GM12878 (cell line): ENCODE measurements at regions not wholly inside any gene's neighbourhood (a gene's known extent, or its start where the extent isn't known, plus 50 kb on each side); places are given as distances from the start of the nearest gene placed in this dataset.

Source experiments
- ATAC-seq: fragments of 200-7000 bp; cut with Tn5 transposase; 3 replicates; pipeline ENCODE4 v1.9.1; 2020; ENCODE audit warnings: mild to moderate bottlenecking, moderate library complexity
- BruUV-seq: library from RNA; stranded (reverse); fragments of 400-500 nt; replicated peaks from 2 replicates; lab custom pipeline; 2021; lab: Mats Ljungman, UMichigan
- CTCF ChIA-PET: fragments of 300-600 bp; sonication (Branson Sonifier 250); formaldehyde crosslinking; extraction: SDS; loops from one replicate; lab custom pipeline; 2021; ENCODE audit warnings: inconsistent platforms; lab: Yijun Ruan, JAX
- POLR2A ChIA-PET: fragments of 350-600 bp; formaldehyde crosslinking; extraction: SDS; loops from one replicate; lab custom pipeline; 2021; ENCODE audit warnings: inconsistent platforms; lab: Charles Lee
- RAD21 ChIA-PET: fragments of 300-600 bp; sonication (Branson Sonifier 250); formaldehyde crosslinking; loops from one replicate; lab custom pipeline; 2023; ENCODE audit warnings: antibody characterized with exemption; ENCODE audit not compliant: unreplicated experiment; lab: Charles Lee
- SMC1A ChIA-PET: fragments of 300-600 bp; sonication (Branson Sonifier 250); formaldehyde crosslinking; loops from one replicate; lab custom pipeline; 2023; ENCODE audit not compliant: unreplicated experiment, uncharacterized antibody; lab: Charles Lee
- DNase-seq: peaks from one replicate; pipeline ENCODE4 v3.0.0-alpha.2; 2011; ENCODE audit warnings: low read depth, low spot score
- FAIRE-seq: peaks from 3 replicates; lab custom pipeline; 2011; peaks lifted over from hg19 to GRCh38; lab: Jason Lieb, UNC
- H2AFZ ChIP-seq: 2 replicates; pipeline ENCODE4 v1.6.0; 2011; ENCODE audit warnings: low read depth, low read length, control low read depth; ENCODE audit not compliant: control insufficient read depth
- H3K27ac ChIP-seq: 2 replicates; pipeline ENCODE4 v1.5.1; 2011; ENCODE audit warnings: control low read depth; ENCODE audit not compliant: control insufficient read depth, insufficient read depth
- H3K27me3 ChIP-seq, 2 experiments: replicated peaks in 1 of 2; 2 replicates each; pipeline versions ENCODE4 v1.6.0 to v1.6.1; 2011; ENCODE audit warnings: low read length in 1 of 2; ENCODE audit not compliant: control insufficient read depth in 2 of 2, insufficient read depth in 2 of 2
- H3K36me3 ChIP-seq, 2 experiments: 2 replicates each; pipeline ENCODE4 v1.5.1; 2011; ENCODE audit warnings: low read length in 1 of 2; ENCODE audit not compliant: control insufficient read depth in 2 of 2, insufficient read depth in 2 of 2
- H3K4me1 ChIP-seq: 2 replicates; pipeline ENCODE4 v1.6.1; 2011; ENCODE audit warnings: mild to moderate bottlenecking, low read length, moderate library complexity, mixed read lengths; ENCODE audit not compliant: control insufficient read depth, insufficient read depth
- H3K4me2 ChIP-seq: 2 replicates; pipeline ENCODE4 v1.6.0; 2011; ENCODE audit warnings: control low read depth; ENCODE audit not compliant: control insufficient read depth, insufficient read depth
- H3K4me3 ChIP-seq: fragments of 200-600 bp; sonication (generic); 2 replicates; pipeline ENCODE4 v1.5.1; 2016
- H3K79me2 ChIP-seq: 2 replicates; pipeline ENCODE4 v1.6.0; 2011; ENCODE audit warnings: low read length; ENCODE audit not compliant: control insufficient read depth, insufficient read depth
- H3K9ac ChIP-seq: 2 replicates; pipeline ENCODE4 v1.8.0; 2011; ENCODE audit warnings: low read length, control low read depth, mixed read lengths; ENCODE audit not compliant: control insufficient read depth, insufficient read depth
- H3K9me3 ChIP-seq: replicated peaks from 3 replicates; pipeline ENCODE4 v1.5.1; 2011; ENCODE audit warnings: mild to moderate bottlenecking, low read length; ENCODE audit not compliant: control insufficient read depth, insufficient read depth
- H4K20me1 ChIP-seq: 2 replicates; pipeline ENCODE4 v1.6.0; 2011; ENCODE audit not compliant: control insufficient read depth, insufficient read depth
- CBX5 ChIP-seq: sonication (generic); IDR thresholded peaks from 2 replicates; pipeline ENCODE4 v1.6.1; 2016; ENCODE audit warnings: low read depth, moderate library complexity, mild to moderate bottlenecking, inconsistent platforms
- E2F4 ChIP-seq: IDR thresholded peaks from 2 replicates; pipeline ENCODE4 v1.6.1; 2012; ENCODE audit warnings: low read depth, low read length, improper control_type of control experiment
- EGR1 ChIP-seq, 2 experiments: IDR thresholded peaks; 1 replicate in 1 of 2; 2 replicates in 1 of 2; pipeline ENCODE4 v1.6.1; 2011 to 2012; ENCODE audit warnings: low read depth in 2 of 2, low read length in 2 of 2, borderline replicate concordance in 1 of 2, mild to moderate bottlenecking in 1 of 2, moderate library complexity in 1 of 2
- EZH2 ChIP-seq: IDR thresholded peaks from 2 replicates; pipeline ENCODE4 v1.6.1; 2012; ENCODE audit warnings: low read depth, mild to moderate bottlenecking, control low read depth, inconsistent platforms, low read length, borderline replicate concordance; ENCODE audit not compliant: control insufficient read depth
- GABPA ChIP-seq: IDR thresholded peaks from 2 replicates; pipeline ENCODE4 v1.6.1; 2014; ENCODE audit warnings: antibody characterized with exemption, low read depth, mild to moderate bottlenecking, inconsistent platforms
- IKZF2 ChIP-seq, 2 experiments: fragments of 450-650 bp; IDR thresholded peaks; 2 replicates each; pipeline ENCODE4 v1.6.1; 2017; ENCODE audit warnings: mild to moderate bottlenecking in 2 of 2, moderate library complexity in 2 of 2
- IRF3 ChIP-seq: fragments of 450-650 bp; IDR thresholded peaks from 2 replicates; pipeline ENCODE4 v1.6.1; 2014; ENCODE audit warnings: mild to moderate bottlenecking
- KLF5 ChIP-seq: fragments of 450-650 bp; IDR thresholded peaks from 2 replicates; pipeline ENCODE4 v1.6.1; 2014; ENCODE audit warnings: mild to moderate bottlenecking; ENCODE audit not compliant: partially characterized antibody
- MEF2A ChIP-seq: IDR thresholded peaks from 2 replicates; pipeline ENCODE4 v1.6.1; 2011; ENCODE audit warnings: low read depth, mild to moderate bottlenecking, low read length, moderate library complexity; ENCODE audit not compliant: insufficient read depth
- RELA ChIP-seq: fragments of 450-650 bp; IDR thresholded peaks from 2 replicates; pipeline ENCODE4 v1.8.0; 2014; ENCODE audit warnings: borderline replicate concordance; ENCODE audit not compliant: partially characterized antibody
- REST ChIP-seq: IDR thresholded peaks from 2 replicates; pipeline ENCODE4 v1.6.1; 2012; ENCODE audit warnings: mild to moderate bottlenecking, low read depth, low read length
- SMC3 ChIP-seq: IDR thresholded peaks from 2 replicates; pipeline ENCODE4 v1.6.1; 2011; ENCODE audit warnings: low read length, improper control_type of control experiment, borderline replicate concordance
- SREBF2 ChIP-seq: IDR thresholded peaks from 2 replicates; pipeline ENCODE4 v1.6.1; 2012; ENCODE audit warnings: mild to moderate bottlenecking, low read length
- TCF12 ChIP-seq: IDR thresholded peaks from 2 replicates; pipeline ENCODE4 v1.6.1; 2011; ENCODE audit warnings: low read depth, mild to moderate bottlenecking, low read length
- USF2 ChIP-seq: IDR thresholded peaks from 2 replicates; pipeline ENCODE4 v1.6.1; 2011; ENCODE audit warnings: low read depth, low read length, improper control_type of control experiment, borderline replicate concordance
- ZNF622 ChIP-seq: fragments of 450-650 bp; IDR thresholded peaks from 2 replicates; pipeline ENCODE4 v1.6.1; 2017; ENCODE audit warnings: mild to moderate bottlenecking, inconsistent platforms
- ZZZ3 ChIP-seq: IDR thresholded peaks from 2 replicates; pipeline ENCODE4 v1.6.1; 2011; ENCODE audit warnings: low read depth; ENCODE audit not compliant: control insufficient read depth, insufficient read length
- WGBS: methylation state at CpG from one replicate; pipeline ENCODE4 v1.1.6; 2016; ENCODE audit warnings: low lambda C conversion rate; ENCODE audit not compliant: insufficient replicate concordance, insufficient coverage; ENCODE audit errors: missing lambda C conversion rate; 5-methylcytosine and 5-hydroxymethylcytosine counted together
- in situ Hi-C: fragments of 300-500 bp; cut with MboI; formaldehyde crosslinking; loops from 9 replicates; pipeline ENCODE4 v1.14.3; 2018; ENCODE audit warnings: mixed read lengths
- intact Hi-C: fragments of 100-400 bp; cut with micrococcal nuclease; formaldehyde crosslinking; loops from one replicate; pipeline ENCODE4 v1.14.2; 2022; ENCODE audit not compliant: unreplicated experiment

- Histone ChIP-seq H3K79me2 (no peaks in the 10 kb centered on the region), H3K27me3 (no peaks in the 10 kb centered on the region), H3K4me1 (no peaks in the 10 kb centered on the region), H4K20me1 (no peaks in the 10 kb centered on the region), H3K27ac (no peak overlapping the region), H3K9ac (no peak overlapping the region), H2AFZ (no peak overlapping the region), H3K9me3 (no peaks in the 10 kb centered on the region), H3K4me2 (no peak overlapping the region), H3K36me3 (no peaks in the 10 kb centered on the region), H3K4me3 (no peak overlapping the region)
- POLR2A ChIA-PET = no interaction called here
- in situ Hi-C loops = no loop called here
- CTCF ChIA-PET = no interaction called here
- FAIRE-seq (no peak), DNase-seq (no peak), ATAC-seq (no peak)
- TF ChIP-seq SREBF2 (no peak), RELA (no peak), USF2 (no peak), ZNF622 (no peak), ZZZ3 (no peak), EGR1 (IDR thresholded peaks at IDR 0.05; ENCODE audit: borderline replicate concordance in 1 of 2, low read depth in 2 of 2, low read length in 2 of 2) (no peak), REST (no peak), CBX5 (no peak), SMC3 (no peak), GABPA (no peak), MEF2A (no peak), E2F4 (no peak), EZH2 (no peak), IRF3 (no peak), IKZF2 (IDR thresholded peaks at IDR 0.05) (no peak), TCF12 (no peak), KLF5 (no peak)
- 56% methylated on average over 3 of the region's 3 CpGs for WGBS
- SMC1A ChIA-PET = no interaction called here
- BruUV-seq = no TSS peak
- RAD21 ChIA-PET = no interaction called here
- intact Hi-C loops = no loop called here
Measured at GRCh38 chr4:32169841-32170240, 1449.7 kb downstream of the PCDH7 start.
